HEK293T (cell line): ENCODE measurements at regions not wholly inside any gene's neighbourhood (a gene's known extent, or its start where the extent isn't known, plus 50 kb on each side); places are given as distances from the start of the nearest gene placed in this dataset.

Source experiments
- CTCF ChIA-PET: fragments of 350-600 bp; formaldehyde crosslinking; extraction: SDS; loops from one replicate; lab custom pipeline; 2021; ENCODE audit warnings: antibody characterized with exemption, inconsistent platforms; lab: Yijun Ruan, JAX
- POLR2A ChIA-PET: fragments of 350-600 bp; formaldehyde crosslinking; extraction: SDS; loops from one replicate; lab custom pipeline; 2020; ENCODE audit warnings: antibody characterized with exemption, inconsistent platforms; lab: Yijun Ruan, JAX
- DNase-seq: peaks from one replicate; pipeline ENCODE4 v3.0.0; 2012; ENCODE audit warnings: mixed read lengths; ENCODE audit errors: extremely low spot score
- ARNT ChIP-seq: fragments of 450-650 bp; IDR thresholded peaks from 2 replicates; pipeline ENCODE4 v1.6.1; 2017; ENCODE audit warnings: mild to moderate bottlenecking
- BHLHE40 ChIP-seq: fragments of 450-650 bp; IDR thresholded peaks from 2 replicates; pipeline ENCODE4 v1.6.1; 2016; ENCODE audit warnings: mild to moderate bottlenecking, moderate library complexity, borderline replicate concordance
- CTBP1 ChIP-seq: fragments of 450-650 bp; IDR thresholded peaks from 2 replicates; pipeline ENCODE4 v1.6.1; 2016; ENCODE audit warnings: borderline replicate concordance
- ELF4 ChIP-seq: fragments of 450-650 bp; IDR thresholded peaks from 2 replicates; pipeline ENCODE4 v1.6.1; 2017; ENCODE audit warnings: antibody characterized with exemption
- FOXA1 ChIP-seq: fragments of 450-650 bp; IDR thresholded peaks from 2 replicates; pipeline ENCODE4 v1.6.1; 2016; ENCODE audit warnings: mild to moderate bottlenecking
- FOXK2 ChIP-seq: fragments of 450-650 bp; IDR thresholded peaks from 2 replicates; pipeline ENCODE4 v1.6.1; 2016; ENCODE audit warnings: mild to moderate bottlenecking
- FOXM1 ChIP-seq: fragments of 450-650 bp; IDR thresholded peaks from 2 replicates; pipeline ENCODE4 v1.6.1; 2017; ENCODE audit warnings: mild to moderate bottlenecking, borderline replicate concordance
- HDGF ChIP-seq: fragments of 450-650 bp; IDR thresholded peaks from 2 replicates; pipeline ENCODE4 v1.6.1; 2017; ENCODE audit warnings: antibody characterized with exemption, borderline replicate concordance
- L3MBTL2 ChIP-seq: fragments of 450-650 bp; conservative IDR thresholded peaks from 2 replicates; pipeline ENCODE4 v1.6.1; 2016; ENCODE audit warnings: mild to moderate bottlenecking
- LEF1 ChIP-seq: fragments of 450-650 bp; IDR thresholded peaks from 2 replicates; pipeline ENCODE4 v1.6.1; 2017; ENCODE audit warnings: mild to moderate bottlenecking, borderline replicate concordance
- NFRKB ChIP-seq: fragments of 450-650 bp; IDR thresholded peaks from 2 replicates; pipeline ENCODE4 v1.6.1; 2016; ENCODE audit warnings: mild to moderate bottlenecking, moderate library complexity
- PKNOX1 ChIP-seq: fragments of 450-650 bp; IDR thresholded peaks from 2 replicates; pipeline ENCODE4 v1.6.1; 2016
- SP1 ChIP-seq: fragments of 450-650 bp; IDR thresholded peaks from 2 replicates; pipeline ENCODE4 v1.6.1; 2017
- SUZ12 ChIP-seq: fragments of 450-650 bp; IDR thresholded peaks from 2 replicates; pipeline ENCODE4 v1.6.1; 2016; ENCODE audit warnings: mild to moderate bottlenecking
- TARDBP ChIP-seq: fragments of 450-650 bp; IDR thresholded peaks from 2 replicates; pipeline ENCODE4 v1.6.1; 2016
- ZNF384 ChIP-seq: fragments of 450-650 bp; IDR thresholded peaks from 2 replicates; pipeline ENCODE4 v1.6.1; 2016

DNA sequence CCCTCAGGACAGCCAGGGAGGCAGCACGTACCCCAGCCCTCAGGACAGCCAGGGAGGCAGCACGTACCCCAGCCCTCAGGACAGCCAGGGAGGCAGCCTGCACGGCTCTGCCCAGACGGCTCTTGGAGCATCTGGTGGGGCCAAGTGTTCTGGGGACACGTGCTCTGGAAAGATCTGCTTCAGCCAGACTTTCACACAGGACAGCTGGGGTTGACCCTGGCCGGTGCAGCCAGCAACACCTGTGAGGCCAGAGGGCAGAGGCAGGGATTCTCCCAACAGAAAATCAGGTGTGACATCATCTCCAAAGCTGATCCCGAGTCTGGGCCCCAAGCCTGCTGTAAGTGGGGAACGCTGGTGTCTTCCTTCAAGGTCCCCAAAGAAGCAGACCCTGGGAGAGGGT lies 55.5 kb upstream of the SLCO4A1 start:
- DNase-seq, result no peak
- no peak for TF ChIP-seq SP1
- TF ChIP-seq ELF4, result no peak
- no peak for TF ChIP-seq L3MBTL2
- no peak for TF ChIP-seq LEF1
- no peak for TF ChIP-seq FOXK2
- no peak for TF ChIP-seq HDGF
- no peak for TF ChIP-seq PKNOX1
- TF ChIP-seq ZNF384, result no peak
- no peak for TF ChIP-seq BHLHE40
- TF ChIP-seq SUZ12, result no peak
- TF ChIP-seq CTBP1, result no peak
- TF ChIP-seq FOXM1, result no peak
- no peak for TF ChIP-seq FOXA1
- no peak for TF ChIP-seq TARDBP
- ChIA-PET CTCF (interaction anchor here (1.4 kb wide), 1 partner anchor 30 kb away, joined by 6 read pairs; no protein-coding TSS in a partner anchor), POLR2A (no interaction called here)

DNA sequence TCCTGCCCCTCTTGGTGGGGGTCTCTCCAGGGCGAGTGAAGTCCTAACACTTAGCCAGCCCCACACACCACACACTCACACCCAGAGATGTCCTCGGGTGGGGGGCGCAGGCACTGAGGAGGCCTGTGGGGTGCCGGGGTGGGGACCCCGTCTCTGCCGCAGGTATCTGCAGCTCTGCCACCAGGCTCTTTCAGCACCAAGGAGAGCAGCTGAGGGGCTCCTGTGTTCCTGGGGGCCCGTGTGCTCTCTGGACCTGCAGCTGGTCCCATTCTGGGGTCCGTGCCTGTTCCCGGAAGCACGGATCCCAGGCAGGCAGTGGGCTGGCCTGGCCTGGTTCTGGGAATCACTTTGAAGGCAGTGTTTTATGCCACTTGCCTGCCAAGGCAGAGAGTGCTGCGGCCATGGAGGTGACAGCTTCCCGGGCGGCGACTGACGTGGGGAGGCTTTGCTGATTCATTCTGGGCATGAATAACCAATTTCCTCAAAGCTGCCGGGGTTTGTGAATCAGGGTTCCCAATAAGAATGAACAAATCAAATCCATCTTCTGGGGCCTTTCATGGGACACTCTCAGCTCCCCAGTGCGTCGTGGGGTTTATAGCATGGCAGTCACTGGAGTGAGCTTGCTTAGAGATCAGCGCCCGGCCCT lies 54.4 kb upstream of the SLCO4A1 start:
- POLR2A ChIA-PET, result no interaction called here
- CTCF ChIA-PET, result interaction anchor here (0.5 kb wide), 1 partner anchor 1469 kb away, joined by 3 read pairs; no protein-coding TSS in a partner anchor
- no peak for DNase-seq
- TF ChIP-seq TARDBP, result no peak
- TF ChIP-seq L3MBTL2, result no peak
- no peak for TF ChIP-seq ARNT
- TF ChIP-seq CTBP1, result no peak
- TF ChIP-seq HDGF, result no peak
- TF ChIP-seq FOXM1, result no peak
- TF ChIP-seq ELF4, result no peak
- TF ChIP-seq ZNF384, result no peak
- no peak for TF ChIP-seq LEF1
- no peak for TF ChIP-seq FOXA1
- no peak for TF ChIP-seq SP1
- TF ChIP-seq NFRKB, result no peak
- no peak for TF ChIP-seq SUZ12
- TF ChIP-seq PKNOX1, result no peak
- TF ChIP-seq BHLHE40, result no peak

GRCh38 chr20:62588458-62589149 lies 53.7 kb upstream of the SLCO4A1 start:
- no peak for DNase-seq
- TF ChIP-seq TARDBP (no peak), ARNT (no peak), FOXM1 (no peak)
- ChIA-PET POLR2A (no interaction called here), CTCF (interaction anchor here (0.6 kb wide), 1 partner anchor 201 kb away, joined by 10 read pairs; no protein-coding TSS in a partner anchor)

DNA sequence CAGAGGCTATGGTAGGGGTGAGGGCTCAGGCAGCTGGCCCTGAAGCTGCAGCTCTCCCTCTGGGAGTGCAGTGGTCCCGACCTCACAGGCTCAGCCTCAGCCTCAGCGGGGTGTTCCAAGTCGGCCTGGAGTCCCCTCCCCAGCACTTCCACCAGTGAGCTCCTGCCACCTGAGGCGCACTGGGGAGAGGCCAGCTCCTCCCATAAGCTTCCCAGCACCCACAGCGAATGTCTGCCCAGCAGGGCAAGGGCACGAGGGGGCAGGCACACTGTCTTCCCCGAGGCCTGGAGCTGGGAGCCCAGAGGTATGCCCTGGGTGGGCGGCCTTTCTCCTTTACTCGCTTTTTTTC lies 53.2 kb upstream of the SLCO4A1 start:
- TF ChIP-seq CTBP1, result no peak
- no peak for TF ChIP-seq BHLHE40
- TF ChIP-seq ZNF384, result no peak
- no peak for TF ChIP-seq FOXK2
- no peak for TF ChIP-seq SP1
- no peak for TF ChIP-seq ELF4
- no peak for TF ChIP-seq PKNOX1
- TF ChIP-seq FOXA1, result no peak
- no peak for TF ChIP-seq ARNT
- no peak for TF ChIP-seq NFRKB
- TF ChIP-seq L3MBTL2, result no peak
- no peak for TF ChIP-seq FOXM1
- DNase-seq, result no peak
- CTCF ChIA-PET, result no interaction called here
- POLR2A ChIA-PET, result no interaction called here

DNA sequence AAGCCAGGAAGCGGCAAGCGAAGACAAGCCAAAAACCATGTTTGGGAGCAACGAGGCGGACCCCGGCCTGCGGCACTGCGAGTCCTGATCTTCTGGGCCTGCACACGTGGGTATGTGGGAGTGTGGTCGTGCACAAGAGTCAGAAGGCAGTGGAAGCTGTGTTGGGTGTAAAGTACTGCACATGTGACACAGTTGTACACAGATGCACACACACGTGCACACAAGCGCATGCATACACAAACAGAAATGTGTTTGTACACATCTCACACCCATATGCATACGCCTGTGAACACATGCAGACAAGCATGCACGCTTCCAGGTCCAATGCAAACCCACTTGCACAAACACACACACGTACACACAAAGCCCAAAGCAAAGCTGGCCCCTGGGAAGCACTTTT lies 52.6 kb upstream of the SLCO4A1 start:
- TF ChIP-seq PKNOX1 (no peak), ARNT (no peak), TARDBP (no peak), FOXA1 (no peak), SUZ12 (no peak), ZNF384 (no peak), ELF4 (no peak), HDGF (no peak), FOXK2 (no peak)
- ChIA-PET POLR2A (no interaction called here), CTCF (interaction anchor here (0.7 kb wide), 1 partner anchor 19 kb away, joined by 3 read pairs; no protein-coding TSS in a partner anchor)
- DNase-seq, result no peak
